SU-DHL-6 (cell line): ENCODE measurements at regions not wholly inside any gene's neighbourhood (a gene's known extent, or its start where the extent isn't known, plus 50 kb on each side); places are given as distances from the start of the nearest gene placed in this dataset.

ENCODE experiments used
- CTCF ChIP-seq: fragments of 200-600 bp; sonication (generic); IDR thresholded peaks from one replicate; pipeline ENCODE4 v1.5.1; 2017; ENCODE audit warnings: antibody characterized with exemption, mild to moderate bottlenecking, low read length, moderate library complexity; ENCODE audit not compliant: insufficient read depth, poor library complexity, severe bottlenecking
- EZH2phosphoT487 ChIP-seq: fragments of 200-600 bp; sonication (generic), shearing (Covaris generic); conservative IDR thresholded peaks from 2 replicates; pipeline ENCODE4 v1.6.1; 2018; ENCODE audit warnings: mild to moderate bottlenecking, antibody characterized with exemption, low read length, moderate library complexity, mixed read lengths

DNA sequence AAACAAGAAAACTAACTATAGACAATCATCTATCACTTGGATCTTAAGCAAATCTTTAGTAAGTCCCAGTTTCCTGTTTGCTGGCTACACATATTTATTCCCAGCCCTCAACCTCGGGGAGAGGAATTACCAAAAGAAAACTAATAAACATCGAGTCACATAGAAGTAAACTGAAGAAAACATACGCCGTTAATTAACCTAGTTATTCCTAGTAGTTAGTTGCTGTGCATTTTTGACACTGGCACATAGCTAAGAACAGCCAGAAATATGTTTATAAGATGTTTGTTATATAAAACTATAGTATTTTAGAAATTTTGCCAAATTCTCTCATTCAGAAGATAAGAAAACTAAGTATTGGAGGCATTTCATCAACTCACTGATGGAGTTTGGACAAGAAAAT lies 407.2 kb upstream of the ARHGEF26 start:
- TF ChIP-seq CTCF (no peak), EZH2phosphoT487 (no peak)
